ENCODE measurements at regions not wholly inside any gene's neighbourhood (a gene's known extent, or its start where the extent isn't known, plus 50 kb on each side); places are given as distances from the start of the nearest gene placed in this dataset.

DNA sequence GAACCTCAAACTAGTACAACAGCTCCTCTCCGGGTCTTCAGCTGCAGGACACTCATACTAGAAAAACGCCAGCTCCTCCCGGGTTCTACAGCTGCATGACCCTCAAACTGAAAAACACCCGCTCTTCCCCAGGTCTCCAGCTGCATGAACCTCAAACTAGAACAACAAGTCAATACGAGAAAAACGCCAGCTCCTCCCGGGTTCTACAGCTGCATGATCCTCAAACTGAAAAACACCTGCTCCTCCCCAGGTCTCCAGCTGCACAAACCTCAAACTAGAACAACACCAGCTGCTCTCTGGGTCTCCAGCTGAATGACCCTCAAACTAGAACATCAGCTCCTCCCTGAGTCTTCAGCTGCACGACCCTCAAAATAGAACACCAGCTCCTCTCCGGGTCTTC is 315.0 kb upstream of the TFPI start:
- no peaks in the 10 kb centered on the region for H3K27me3 ChIP-seq
- no peak for TF ChIP-seq CTCF (IDR thresholded peaks at IDR 0.05)
- no peaks in the 10 kb centered on the region for H3K9me3 ChIP-seq
- intact Hi-C loops (cut with DNase I) = no loop called here
- H3K4me3 ChIP-seq = no peak overlapping the region
- H3K27ac ChIP-seq = no peak overlapping the region
- 85 to 87% methylated on average over 9 of the region's 9 CpGs for WGBS, 2 donors
- ATAC-seq (no peak), DNase-seq (no peak)
- H3K36me3 ChIP-seq = no peaks in the 10 kb centered on the region
- H3K4me1 ChIP-seq = no peaks in the 10 kb centered on the region

DNA sequence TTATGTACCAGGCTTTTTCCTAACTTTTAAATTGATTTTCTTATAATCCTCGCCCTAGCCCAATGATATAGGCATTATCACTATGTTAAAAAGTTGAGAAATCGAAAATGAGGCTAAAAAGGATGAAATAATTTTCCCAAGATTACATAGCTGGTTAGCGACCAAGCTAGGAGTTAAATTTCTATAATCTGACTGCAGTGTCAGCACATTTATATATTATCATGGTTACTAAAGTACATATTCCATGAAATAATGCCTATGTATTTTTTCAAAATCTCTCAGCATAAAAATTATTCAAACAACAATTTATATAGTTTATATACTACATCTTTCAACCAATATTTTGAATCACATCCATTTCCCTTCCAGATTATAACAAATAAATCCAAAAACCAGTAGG is 317.3 kb upstream of the TFPI start:
- DNase-seq = no peak
- no peaks in the 10 kb centered on the region for H3K4me1 ChIP-seq
- no peaks in the 10 kb centered on the region for H3K27me3 ChIP-seq
- H3K9me3 ChIP-seq = no peaks in the 10 kb centered on the region
- no peak for TF ChIP-seq CTCF (IDR thresholded peaks at IDR 0.05)
- ATAC-seq = no peak
- H3K4me3 ChIP-seq = no peak overlapping the region
- intact Hi-C loops (cut with DNase I) = no loop called here
- 87% methylated on average over 3 of the region's 3 CpGs for WGBS, 2 donors
- H3K27ac ChIP-seq = no peak overlapping the region
- H3K36me3 ChIP-seq = no peaks in the 10 kb centered on the region

DNA sequence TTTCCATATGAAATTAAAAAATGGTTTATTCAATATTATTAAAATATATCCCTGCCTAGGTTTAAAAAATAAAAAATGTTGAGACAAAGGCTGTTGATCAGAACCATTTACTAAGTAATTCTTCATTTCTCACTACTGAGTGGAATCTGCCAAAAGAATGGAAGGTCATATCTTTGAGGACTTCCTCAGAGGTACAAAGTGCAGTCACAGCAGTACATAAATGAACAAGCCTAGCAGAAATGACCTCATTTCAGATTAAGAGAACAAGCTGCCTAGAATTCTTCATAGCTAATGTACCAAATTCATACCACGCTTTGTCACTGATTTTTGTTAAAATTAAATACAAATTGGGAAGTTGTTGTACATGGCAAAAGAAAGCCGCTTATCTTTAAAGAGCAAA is 318.9 kb upstream of the TFPI start:
- H3K9me3 ChIP-seq = no peaks in the 10 kb centered on the region
- WGBS, 2 donors = 74 to 82% methylated on average over 2 of the region's 2 CpGs
- ATAC-seq (no peak), DNase-seq (no peak)
- H3K4me3 ChIP-seq = no peak overlapping the region
- no peak for TF ChIP-seq CTCF (IDR thresholded peaks at IDR 0.05)
- H3K27ac ChIP-seq = no peak overlapping the region
- no peaks in the 10 kb centered on the region for H3K27me3 ChIP-seq
- H3K4me1 ChIP-seq = no peaks in the 10 kb centered on the region
- no peaks in the 10 kb centered on the region for H3K36me3 ChIP-seq
- intact Hi-C loops (cut with DNase I) = no loop called here

DNA sequence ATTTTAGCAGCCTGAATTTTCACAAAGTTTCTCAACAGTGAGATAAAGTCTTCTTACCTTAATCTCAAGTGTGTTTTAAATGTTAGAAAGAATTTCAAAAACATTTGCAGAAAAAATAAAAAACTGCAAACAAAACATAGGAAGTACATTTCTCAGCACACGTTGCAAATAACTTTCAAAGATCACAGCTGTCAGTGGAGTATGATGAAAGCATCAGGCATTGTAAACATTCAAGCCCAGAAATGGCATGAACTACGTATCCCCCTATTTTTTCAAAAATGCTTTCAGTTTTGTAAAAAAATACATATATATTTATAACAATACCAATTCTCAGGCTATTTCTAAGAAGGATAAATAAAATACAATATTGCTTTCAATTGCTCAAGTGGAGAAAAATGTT is 320.6 kb upstream of the TFPI start:
- H3K9me3 ChIP-seq = peaks cover 0 to 3% (median 0%) of the 10 kb centered on the region in 11 donors
- no peaks in the 10 kb centered on the region for H3K27me3 ChIP-seq
- intact Hi-C loops (cut with DNase I) = no loop called here
- WGBS, 2 donors = 56 to 59% methylated on average over 2 of the region's 2 CpGs
- H3K4me3 ChIP-seq = no peak overlapping the region
- H3K4me1 ChIP-seq = no peaks in the 10 kb centered on the region
- no peak overlapping the region for H3K27ac ChIP-seq
- TF ChIP-seq CTCF (IDR thresholded peaks at IDR 0.05) = no peak
- ATAC-seq (no peak), DNase-seq (no peak)
- no peaks in the 10 kb centered on the region for H3K36me3 ChIP-seq

All from heart right ventricle (tissue), 16 donors.